IPS-18a (cell line): ENCODE measurements at regions not wholly inside any gene's neighbourhood (a gene's known extent, or its start where the extent isn't known, plus 50 kb on each side); places are given as distances from the start of the nearest gene placed in this dataset.

Source experiments
- H3K27ac ChIP-seq: one replicate; pipeline ENCODE4 v1.5.1; 2013; ENCODE audit warnings: low read length
- H3K27me3 ChIP-seq: one replicate; pipeline ENCODE4 v1.6.1; 2013; ENCODE audit warnings: mild to moderate bottlenecking, low read length; ENCODE audit not compliant: control insufficient read depth, insufficient read depth
- H3K36me3 ChIP-seq: one replicate; pipeline ENCODE4 v1.6.1; 2013; ENCODE audit warnings: low read depth, low read length; ENCODE audit not compliant: control insufficient read depth
- H3K4me1 ChIP-seq: one replicate; pipeline ENCODE4 v1.6.1; 2013; ENCODE audit warnings: low read depth, low read length; ENCODE audit not compliant: control insufficient read depth
- H3K4me3 ChIP-seq: one replicate; pipeline ENCODE4 v1.5.1; 2013; ENCODE audit warnings: low read length
- H3K9ac ChIP-seq: one replicate; pipeline ENCODE4 v1.6.1; 2013; ENCODE audit warnings: mild to moderate bottlenecking, low read length, moderate library complexity
- H3K9me3 ChIP-seq: one replicate; pipeline ENCODE4 v1.6.1; 2013; ENCODE audit warnings: low read depth, low read length; ENCODE audit not compliant: control insufficient read depth

DNA sequence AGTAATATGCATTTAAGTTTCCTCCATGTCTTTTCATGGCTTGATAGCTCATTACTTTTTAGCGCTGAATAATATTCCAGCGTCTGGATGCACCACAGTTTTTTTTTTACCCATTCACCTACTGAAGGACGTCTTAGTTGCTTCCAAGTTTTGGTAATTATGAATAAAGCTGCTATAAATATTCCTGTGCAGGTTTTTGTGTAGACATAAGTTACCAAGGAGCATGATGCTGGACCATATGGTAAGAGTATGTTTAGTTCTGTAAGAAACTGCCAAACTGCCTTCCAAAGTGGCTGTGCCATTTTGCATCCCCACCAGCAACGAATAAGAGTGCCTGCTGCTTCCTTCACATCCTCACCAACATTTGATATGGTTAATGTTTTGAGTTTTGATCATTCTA, 195.6 kb downstream of the PIK3R1 start:
- Histone ChIP-seq H3K4me3 (no peak overlapping the region), H3K9ac (no peak overlapping the region), H3K4me1 (peaks cover 14% of the 10 kb centered on the region), H3K27ac (no peak overlapping the region), H3K36me3 (no peaks in the 10 kb centered on the region), H3K27me3 (no peaks in the 10 kb centered on the region), H3K9me3 (no peaks in the 10 kb centered on the region)

DNA sequence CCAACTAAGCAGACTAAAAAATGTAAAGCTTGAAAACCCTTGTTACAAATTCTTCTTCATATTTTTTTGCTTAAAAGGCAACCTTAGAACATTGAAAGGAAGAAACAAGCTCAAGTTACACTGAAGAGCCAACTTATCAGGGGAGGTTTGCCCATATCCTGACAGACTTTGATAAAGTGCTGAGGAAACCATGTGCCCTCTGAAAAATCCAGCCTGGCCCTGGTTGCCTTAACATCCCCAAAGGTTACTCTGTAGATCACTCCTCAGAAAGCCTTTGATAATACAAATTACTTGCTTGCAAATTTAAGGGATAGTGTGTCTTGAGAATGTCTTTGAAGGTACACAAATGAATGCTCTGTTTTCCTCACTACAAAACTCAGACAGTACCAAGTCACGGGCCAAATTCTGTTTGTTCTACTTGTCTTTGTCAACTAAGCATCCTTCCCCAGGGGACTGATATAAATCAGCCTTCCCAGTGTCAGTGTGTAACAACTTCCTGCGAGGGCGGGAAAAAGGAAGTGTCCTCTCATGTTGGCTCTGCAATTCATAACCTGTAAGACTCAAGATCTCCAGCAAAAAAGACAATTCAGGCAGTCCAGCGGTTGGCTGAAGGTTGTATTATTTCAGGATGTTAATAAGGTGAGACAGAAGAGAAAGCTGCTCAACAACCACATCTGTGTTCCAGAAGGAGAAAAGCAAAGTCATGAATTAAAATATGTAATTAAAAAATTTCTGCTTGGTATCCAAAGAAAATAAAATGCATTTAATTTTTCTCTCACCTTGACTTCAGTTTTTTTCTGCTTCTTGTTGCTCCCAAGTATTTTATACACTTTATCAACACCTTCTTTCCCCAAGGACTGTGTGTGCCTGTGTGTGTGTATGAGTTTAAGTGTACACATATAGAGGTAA, 199.9 kb downstream of the PIK3R1 start:
- H3K27me3 ChIP-seq = no peaks in the 10 kb centered on the region
- H3K9me3 ChIP-seq = no peaks in the 10 kb centered on the region
- H3K4me3 ChIP-seq = no peak overlapping the region
- no peak overlapping the region for H3K27ac ChIP-seq
- no peaks in the 10 kb centered on the region for H3K36me3 ChIP-seq
- no peak overlapping the region for H3K9ac ChIP-seq
- no peaks in the 10 kb centered on the region for H3K4me1 ChIP-seq

DNA sequence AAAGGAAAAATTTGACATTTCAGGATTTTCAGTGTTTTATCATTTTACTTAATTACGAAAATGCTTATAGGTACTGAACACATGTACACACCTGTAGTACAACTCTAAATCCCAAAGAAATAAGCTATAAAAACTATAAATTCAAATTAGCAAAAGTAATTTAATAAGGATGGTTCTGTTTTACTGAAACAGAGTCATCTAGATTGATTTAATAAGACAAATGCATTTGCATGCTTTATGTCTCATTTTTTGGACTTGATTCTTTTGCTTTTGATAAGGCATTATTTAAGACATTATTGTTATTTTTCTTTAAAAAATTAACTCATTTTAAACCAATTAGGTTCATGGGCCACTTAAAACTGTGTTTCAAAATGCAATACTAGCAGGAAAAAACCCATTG, 201.2 kb downstream of the PIK3R1 start:
- Histone ChIP-seq H3K4me3 (no peak overlapping the region), H3K9ac (no peak overlapping the region), H3K27me3 (no peaks in the 10 kb centered on the region), H3K4me1 (no peaks in the 10 kb centered on the region), H3K27ac (no peak overlapping the region), H3K9me3 (no peaks in the 10 kb centered on the region), H3K36me3 (no peaks in the 10 kb centered on the region)

DNA sequence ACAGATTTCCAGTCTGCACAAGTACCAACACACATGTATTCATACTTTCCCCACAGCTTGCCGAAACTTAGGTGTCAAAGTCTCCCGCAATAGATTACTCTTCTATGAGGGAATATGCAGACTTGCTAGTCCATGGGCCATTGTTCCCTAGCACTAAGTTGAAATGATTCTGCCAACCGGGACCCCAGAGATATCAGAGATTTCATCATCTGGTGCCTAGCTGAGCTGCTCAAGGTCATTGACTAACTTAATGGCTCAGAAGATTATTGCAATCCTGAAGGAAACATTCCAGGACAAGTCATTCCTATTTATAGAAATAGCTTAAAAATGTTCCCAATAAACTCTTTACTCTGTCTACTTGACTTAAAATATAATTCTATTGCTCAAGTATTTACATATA, 202.6 kb downstream of the PIK3R1 start:
- Histone ChIP-seq H3K36me3 (no peaks in the 10 kb centered on the region), H3K27ac (no peak overlapping the region), H3K4me3 (no peak overlapping the region), H3K4me1 (no peaks in the 10 kb centered on the region), H3K9me3 (no peaks in the 10 kb centered on the region), H3K27me3 (no peaks in the 10 kb centered on the region), H3K9ac (no peak overlapping the region)

DNA sequence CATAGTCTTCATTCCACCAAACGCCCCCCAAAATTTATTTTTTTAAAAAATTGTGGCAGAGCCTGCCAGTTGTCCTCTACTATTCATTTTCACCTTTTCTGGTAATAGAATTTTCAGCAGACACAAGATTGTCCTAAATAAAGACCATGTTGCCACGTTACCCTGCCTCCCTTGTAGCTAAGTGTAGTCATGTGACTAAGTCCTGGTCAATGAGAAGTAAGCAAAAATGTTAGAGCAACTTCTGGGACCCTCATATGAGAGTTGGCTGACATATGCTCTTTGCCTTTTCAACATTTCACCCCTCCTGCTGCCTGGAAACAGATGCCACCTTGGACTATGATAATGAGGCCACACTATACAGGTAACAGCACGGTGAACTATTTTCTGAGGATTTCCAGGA, 203.1 kb downstream of the PIK3R1 start:
- H3K27ac ChIP-seq = no peak overlapping the region
- no peaks in the 10 kb centered on the region for H3K27me3 ChIP-seq
- H3K9ac ChIP-seq = no peak overlapping the region
- no peaks in the 10 kb centered on the region for H3K9me3 ChIP-seq
- H3K4me3 ChIP-seq = no peak overlapping the region
- no peaks in the 10 kb centered on the region for H3K4me1 ChIP-seq
- no peaks in the 10 kb centered on the region for H3K36me3 ChIP-seq

DNA sequence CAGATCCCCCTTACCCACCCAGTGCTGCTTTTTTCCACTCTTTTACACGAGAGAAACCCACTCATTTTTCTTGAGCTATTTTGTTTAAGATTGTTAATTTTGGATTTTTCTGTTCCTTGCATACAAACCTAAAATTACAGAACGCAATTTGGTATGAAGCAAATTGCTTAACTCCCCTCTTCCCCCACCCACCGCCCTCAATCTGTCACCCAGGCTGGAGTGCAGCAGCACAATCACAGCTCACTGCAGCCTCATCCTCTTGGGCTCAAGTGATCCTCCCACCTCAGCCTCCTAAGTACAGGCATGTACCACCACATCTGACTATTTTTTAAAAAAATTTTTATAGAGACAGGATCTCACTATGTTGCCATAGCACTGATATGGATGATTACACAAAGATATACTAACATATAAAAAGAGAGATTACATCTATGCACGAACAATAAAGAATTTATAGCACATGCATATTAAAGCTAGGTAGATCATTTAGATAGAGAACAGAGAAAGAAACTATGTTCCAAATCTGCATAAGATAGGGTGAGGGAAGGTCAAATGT, 203.6 kb downstream of the PIK3R1 start:
- Histone ChIP-seq H3K36me3 (no peaks in the 10 kb centered on the region), H3K4me1 (no peaks in the 10 kb centered on the region), H3K9me3 (no peaks in the 10 kb centered on the region), H3K4me3 (no peak overlapping the region), H3K27me3 (no peaks in the 10 kb centered on the region), H3K9ac (no peak overlapping the region), H3K27ac (no peak overlapping the region)

DNA sequence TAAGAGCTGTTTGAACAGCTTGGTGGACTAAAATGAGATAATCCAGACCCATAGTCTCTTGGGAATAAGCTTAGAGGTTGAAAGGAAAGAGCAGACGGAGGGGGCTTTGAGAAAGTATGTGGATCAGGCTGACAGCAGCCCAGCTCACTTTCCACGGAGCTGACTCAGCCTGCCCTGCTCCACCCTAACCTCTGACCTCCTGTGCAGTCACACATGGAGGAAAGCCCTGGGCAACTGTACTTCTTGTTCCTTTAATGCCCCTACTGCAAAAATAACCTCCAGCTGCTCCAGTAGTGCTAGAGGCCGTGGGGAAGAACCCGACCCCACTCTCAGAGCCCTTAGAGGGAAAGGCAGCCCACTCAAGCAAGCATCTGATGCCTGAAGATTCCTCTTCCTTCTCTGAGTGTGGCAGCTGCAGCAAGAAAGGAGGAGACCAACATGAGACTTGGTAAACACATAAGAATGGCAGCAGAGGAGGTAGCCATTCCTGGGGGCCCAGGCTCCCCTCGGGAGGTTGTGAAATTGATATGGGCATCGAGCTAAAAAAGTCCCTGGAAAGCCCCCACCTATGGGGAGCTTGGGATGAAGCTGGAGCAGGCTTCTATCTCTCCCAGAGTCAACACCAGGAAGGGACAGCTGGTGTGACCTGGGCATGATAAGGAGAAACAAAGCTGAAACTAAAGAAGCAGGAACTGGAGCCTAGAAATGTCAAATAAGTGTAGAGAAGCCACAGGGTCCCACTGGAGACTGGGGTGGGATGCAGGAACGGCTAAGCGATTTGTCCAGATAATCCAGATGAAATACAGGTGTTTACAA, 204.3 kb downstream of the PIK3R1 start:
- Histone ChIP-seq H3K4me3 (no peak overlapping the region), H3K9ac (no peak overlapping the region), H3K9me3 (no peaks in the 10 kb centered on the region), H3K27me3 (no peaks in the 10 kb centered on the region), H3K27ac (no peak overlapping the region), H3K4me1 (no peaks in the 10 kb centered on the region), H3K36me3 (no peaks in the 10 kb centered on the region)

DNA sequence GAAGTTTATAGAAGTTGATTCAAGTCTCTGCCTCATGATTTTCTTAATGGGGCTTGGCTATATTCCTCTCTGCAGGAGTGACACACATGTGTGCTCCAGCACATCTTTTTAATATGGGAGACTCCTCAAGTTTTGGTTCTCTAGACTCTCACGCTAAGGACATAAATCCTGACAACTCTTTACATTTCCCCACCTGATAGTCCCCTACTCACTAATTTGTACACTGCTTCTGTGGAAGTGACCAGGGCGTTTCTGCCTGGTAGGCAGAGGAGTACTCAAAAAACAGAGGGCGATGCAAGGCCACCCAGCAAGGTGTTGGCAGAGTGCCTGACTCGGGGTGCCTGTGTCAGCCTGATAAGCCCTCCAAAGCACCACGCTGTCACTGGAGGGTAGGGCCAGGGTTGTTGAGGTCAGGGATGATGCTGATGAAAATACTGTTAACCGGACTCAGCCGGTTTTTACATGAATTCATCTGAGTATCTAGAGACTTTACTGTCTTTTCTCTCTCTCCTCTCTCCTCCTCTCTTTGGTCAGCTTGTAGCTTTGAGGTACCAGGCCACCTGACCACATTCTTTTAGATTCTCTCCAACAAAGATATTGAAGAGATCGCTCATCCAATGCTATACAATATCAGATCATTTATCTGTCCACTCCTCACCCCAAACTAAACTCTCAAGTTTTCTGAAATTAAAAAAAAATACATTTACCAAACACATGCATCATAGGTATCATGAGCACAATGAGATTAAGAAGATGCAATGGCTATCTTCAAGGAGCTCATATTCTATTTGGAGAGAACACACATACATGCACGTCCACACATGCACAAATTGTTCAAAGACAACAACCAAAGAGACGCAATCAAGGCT, 205.2 kb downstream of the PIK3R1 start:
- Histone ChIP-seq H3K27me3 (no peaks in the 10 kb centered on the region), H3K9ac (no peak overlapping the region), H3K27ac (no peak overlapping the region), H3K36me3 (no peaks in the 10 kb centered on the region), H3K4me3 (no peak overlapping the region), H3K4me1 (no peaks in the 10 kb centered on the region), H3K9me3 (no peaks in the 10 kb centered on the region)

DNA sequence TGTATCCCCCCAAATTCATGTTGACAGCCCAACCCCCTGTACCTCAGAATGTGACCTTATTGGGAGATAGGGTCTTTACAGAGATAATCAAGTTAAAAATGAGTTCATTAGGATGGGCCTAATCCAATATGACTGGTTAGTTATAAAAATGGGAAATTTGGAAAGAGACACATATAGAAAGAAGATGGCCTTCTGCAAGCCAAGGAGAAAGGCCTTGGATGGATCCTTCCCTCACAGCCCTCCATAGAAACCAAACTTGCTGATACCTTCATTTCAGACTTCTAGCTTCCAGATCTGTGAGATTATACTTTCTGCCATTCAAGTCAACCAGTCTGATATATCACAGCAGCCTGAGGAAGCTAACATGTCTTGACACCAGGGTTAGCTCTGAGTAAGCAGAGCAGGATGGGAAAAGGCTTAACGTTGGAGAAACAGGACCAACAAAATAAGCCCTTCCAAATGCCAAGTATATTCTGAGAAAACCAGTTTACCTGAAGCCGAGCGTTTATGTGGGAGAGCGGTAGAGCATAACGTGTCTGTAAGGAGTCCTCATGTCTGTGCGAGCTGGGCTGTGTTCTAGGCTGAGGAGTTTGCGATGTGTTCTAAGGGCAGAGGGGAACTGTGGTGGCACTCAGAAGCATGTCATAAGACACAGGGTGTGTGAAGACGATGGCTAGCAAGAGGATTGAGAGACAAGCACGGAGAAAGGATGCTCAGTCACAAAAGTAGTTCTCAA, 206.1 kb downstream of the PIK3R1 start:
- H3K4me1 ChIP-seq = no peaks in the 10 kb centered on the region
- H3K9ac ChIP-seq = no peak overlapping the region
- H3K27me3 ChIP-seq = no peaks in the 10 kb centered on the region
- H3K4me3 ChIP-seq = no peak overlapping the region
- no peaks in the 10 kb centered on the region for H3K9me3 ChIP-seq
- no peaks in the 10 kb centered on the region for H3K36me3 ChIP-seq
- H3K27ac ChIP-seq = no peak overlapping the region

DNA sequence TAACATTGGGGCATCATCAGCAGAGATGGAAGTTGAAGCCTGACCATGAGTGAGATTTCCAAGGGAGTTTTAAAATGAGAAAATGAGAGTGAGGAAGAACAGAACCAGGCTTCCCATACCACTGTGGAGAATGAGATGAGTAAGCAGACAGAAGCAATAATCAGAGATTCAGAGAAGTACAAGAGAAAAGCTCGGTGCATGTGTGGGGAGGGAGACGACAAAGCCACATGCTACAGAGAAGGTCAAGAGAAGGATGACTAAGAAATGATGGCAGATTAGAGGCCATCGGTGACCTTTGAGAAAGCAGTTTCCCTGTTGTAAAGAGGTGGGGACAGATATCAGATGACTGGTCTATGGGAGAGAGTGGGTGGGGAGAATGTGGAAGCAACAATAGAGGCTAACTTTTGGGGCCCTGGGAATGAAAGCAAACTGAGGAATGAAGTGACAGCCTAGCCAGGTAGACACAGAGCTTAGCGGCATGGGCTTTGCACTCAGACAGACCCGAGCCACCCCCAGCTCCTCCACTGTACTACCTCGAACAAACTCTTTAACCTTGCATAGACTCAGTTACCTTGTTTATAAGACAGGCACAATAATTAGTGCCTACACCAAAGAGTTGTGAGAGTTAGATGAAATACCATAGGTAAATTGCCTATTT, 207.7 kb downstream of the PIK3R1 start:
- H3K4me3 ChIP-seq = no peak overlapping the region
- H3K4me1 ChIP-seq = no peaks in the 10 kb centered on the region
- H3K9me3 ChIP-seq = no peaks in the 10 kb centered on the region
- no peak overlapping the region for H3K27ac ChIP-seq
- H3K27me3 ChIP-seq = no peaks in the 10 kb centered on the region
- H3K9ac ChIP-seq = no peak overlapping the region
- no peaks in the 10 kb centered on the region for H3K36me3 ChIP-seq
